CD4-positive, alpha-beta memory T cell (primary cell): ENCODE measurements at regions not wholly inside any gene's neighbourhood (a gene's known extent, or its start where the extent isn't known, plus 50 kb on each side); places are given as distances from the start of the nearest gene placed in this dataset.
A peak's percentile ranks its signal among the peaks of the same experiment; 100 is the strongest.

Experiments used
- CTCF ChIA-PET: fragments of 350-600 bp; sonication (Branson Sonifier 250); formaldehyde crosslinking; loops from one replicate; lab custom pipeline; 2021; ENCODE audit warnings: inconsistent platforms; ENCODE audit not compliant: partially characterized antibody; lab: Charles Lee
- POLR2A ChIA-PET: fragments of 350-600 bp; sonication (Branson Sonifier 250); formaldehyde crosslinking; loops from one replicate; lab custom pipeline; 2021; ENCODE audit not compliant: partially characterized antibody; lab: Charles Lee
- DNase-seq, 5 donors: peaks; one replicate each; pipeline versions ENCODE4 v3.0.0 to v3.0.0-alpha.2; 2020 to 2022; ENCODE audit warnings: mixed read lengths in 1 of 5
- H3K27ac ChIP-seq: one replicate; pipeline ENCODE4 v1.7.0; 2013; ENCODE audit warnings: low read depth, low read length
- H3K27me3 ChIP-seq: 2 replicates; pipeline ENCODE4 v1.7.0; 2013; ENCODE audit warnings: mild to moderate bottlenecking, low read length, moderate library complexity; ENCODE audit not compliant: insufficient read depth
- H3K36me3 ChIP-seq: 2 replicates; pipeline ENCODE4 v1.7.0; 2013; ENCODE audit warnings: mild to moderate bottlenecking, low read length, moderate library complexity; ENCODE audit not compliant: insufficient read depth
- H3K4me1 ChIP-seq: 2 replicates; pipeline ENCODE4 v1.7.0; 2013; ENCODE audit warnings: mild to moderate bottlenecking, low read length, moderate library complexity; ENCODE audit not compliant: insufficient read depth
- H3K4me3 ChIP-seq, 2 donors: one replicate each; pipeline ENCODE4 v1.7.0; 2013; ENCODE audit warnings: low read length in 2 of 2, mild to moderate bottlenecking in 1 of 2
- H3K9me3 ChIP-seq, 2 donors: one replicate each; pipeline ENCODE4 v1.7.0; 2013; ENCODE audit warnings: low read length in 2 of 2, control low read depth in 1 of 2; ENCODE audit not compliant: control insufficient read depth in 1 of 2
- H3K27ac Mint-ChIP-seq, 7 donors: one replicate each; pipeline ENCODE4 v1.8.0; 2020 to 2021; ENCODE audit warnings: mixed read lengths in 7 of 7, mild to moderate bottlenecking in 6 of 7, inconsistent platforms in 3 of 7, moderate library complexity in 3 of 7
- H3K27me3 Mint-ChIP-seq, 2 donors: one replicate each; pipeline ENCODE4 v1.8.0; 2020 to 2021; ENCODE audit warnings: mixed read lengths in 2 of 2
- H3K36me3 Mint-ChIP-seq, 2 donors: one replicate each; pipeline ENCODE4 v1.8.0; 2020 to 2021; ENCODE audit warnings: mixed read lengths in 2 of 2, inconsistent platforms in 1 of 2, mild to moderate bottlenecking in 1 of 2
- H3K4me1 Mint-ChIP-seq, 4 donors: one replicate each; pipeline ENCODE4 v1.8.0; 2020 to 2021; ENCODE audit warnings: mixed read lengths in 4 of 4, mild to moderate bottlenecking in 1 of 4
- H3K4me3 Mint-ChIP-seq, 8 donors: one replicate each; pipeline ENCODE4 v1.8.0; 2020 to 2021; ENCODE audit warnings: mixed read lengths in 8 of 8, mild to moderate bottlenecking in 7 of 8, moderate library complexity in 6 of 8, inconsistent platforms in 3 of 8
- H3K9me3 Mint-ChIP-seq, 8 donors: one replicate each; pipeline ENCODE4 v1.8.0; 2020 to 2021; ENCODE audit warnings: mixed read lengths in 8 of 8, mild to moderate bottlenecking in 5 of 8, inconsistent platforms in 3 of 8, moderate library complexity in 1 of 8
- intact Hi-C: fragments of 100-400 bp; cut with micrococcal nuclease; formaldehyde crosslinking; loops from one replicate; pipeline ENCODE4 v1.15.1; 2023

DNA sequence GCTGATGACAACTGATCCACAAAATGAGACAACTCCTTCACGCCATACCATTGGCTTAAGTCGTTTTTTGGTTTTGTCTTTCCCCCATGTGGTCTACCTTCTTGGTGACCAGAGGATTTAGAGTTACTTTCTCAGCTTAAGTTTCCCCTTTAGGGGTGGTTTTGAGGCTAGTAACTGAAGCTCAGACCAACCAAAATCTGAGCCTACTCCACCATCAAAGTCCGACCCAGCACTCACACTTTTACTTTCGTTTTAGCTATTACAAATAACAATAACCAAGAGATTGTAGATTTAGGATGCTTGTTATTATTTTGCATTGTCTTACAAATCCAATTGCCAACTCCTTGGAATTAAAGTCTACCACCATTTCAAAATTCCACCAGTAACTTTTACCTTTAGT is 130.6 kb upstream of the MDM1 start:
- H3K4me3 Mint-ChIP-seq, result peak overlapping the region; percentile 81 to 93 (median 86)
- Histone ChIP-seq H3K4me3 (peak overlapping the region; percentile 30 to 42), H3K27me3 (no peaks in the 10 kb centered on the region), H3K4me1 (peaks cover 9% of the 10 kb centered on the region), H3K9me3 (no peaks in the 10 kb centered on the region), H3K27ac (peak overlapping the region; percentile 34), H3K36me3 (no peaks in the 10 kb centered on the region)
- intact Hi-C loops, result loop anchor here (5.0 kb wide), 1 partner anchor 149 kb away; the partner anchor contains the start of gene RAP1B
- no peaks in the 10 kb centered on the region for H3K9me3 Mint-ChIP-seq
- DNase-seq, result peak in 3 of 5 donors; percentile 23 to 28 (median 23)
- POLR2A ChIA-PET, result interaction anchor here (0.6 to 1.8 kb wide), 11 partner anchors 8 to 150 kb away, joined by 3 to 8 read pairs (median 4); partner anchors contain the start of gene RAP1B
- CTCF ChIA-PET, result interaction anchor here (0.7 to 1.3 kb wide), 4 partner anchors 11 to 331 kb away, joined by 3 to 4 read pairs (median 3); no protein-coding TSS in a partner anchor
- H3K27me3 Mint-ChIP-seq, result no peaks in the 10 kb centered on the region
- H3K36me3 Mint-ChIP-seq, result peaks cover 0 to 2% of the 10 kb centered on the region in 2 donors
- H3K4me1 Mint-ChIP-seq, result peaks cover 10 to 28% (median 14%) of the 10 kb centered on the region in 4 donors
- peak overlapping the region; percentile 70 to 95 (median 93) for H3K27ac Mint-ChIP-seq

DNA sequence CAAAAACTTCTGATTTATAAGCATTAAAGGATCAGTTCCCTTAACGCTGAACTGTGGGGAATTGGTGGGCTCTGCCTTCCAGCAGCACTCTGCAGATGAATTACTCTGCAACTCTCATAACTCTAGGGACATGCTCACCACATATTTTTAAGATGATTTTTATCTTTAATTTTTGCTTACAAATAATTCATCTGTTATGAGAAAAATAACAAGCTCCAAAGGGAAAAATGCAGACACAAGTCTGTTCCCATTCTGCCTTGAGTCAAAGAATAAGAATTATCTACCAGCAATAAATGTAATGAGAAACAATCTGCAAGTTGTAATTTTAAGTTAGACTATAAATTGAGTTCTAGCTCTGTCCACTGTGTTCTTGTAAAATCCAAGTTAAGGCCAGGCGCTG is 133.1 kb upstream of the MDM1 start:
- Mint-ChIP-seq H3K9me3 (no peaks in the 10 kb centered on the region), H3K36me3 (peaks cover 0 to 2% of the 10 kb centered on the region in 2 donors), H3K4me3 (no peak overlapping the region), H3K4me1 (peaks cover 5 to 24% (median 7%) of the 10 kb centered on the region in 4 donors), H3K27ac (no peak overlapping the region), H3K27me3 (no peaks in the 10 kb centered on the region)
- Histone ChIP-seq H3K36me3 (no peaks in the 10 kb centered on the region), H3K4me3 (no peak overlapping the region), H3K9me3 (no peaks in the 10 kb centered on the region), H3K27ac (no peak overlapping the region), H3K4me1 (peaks cover 9% of the 10 kb centered on the region), H3K27me3 (no peaks in the 10 kb centered on the region)
- ChIA-PET POLR2A (interaction anchor here (0.9 kb wide), 1 partner anchor 13 kb away, joined by 3 read pairs; no protein-coding TSS in a partner anchor), CTCF (interaction anchor here (0.7 kb wide), 1 partner anchor 10 kb away, joined by 3 read pairs; no protein-coding TSS in a partner anchor)
- intact Hi-C loops, result no loop called here
- no peak for DNase-seq

DNA sequence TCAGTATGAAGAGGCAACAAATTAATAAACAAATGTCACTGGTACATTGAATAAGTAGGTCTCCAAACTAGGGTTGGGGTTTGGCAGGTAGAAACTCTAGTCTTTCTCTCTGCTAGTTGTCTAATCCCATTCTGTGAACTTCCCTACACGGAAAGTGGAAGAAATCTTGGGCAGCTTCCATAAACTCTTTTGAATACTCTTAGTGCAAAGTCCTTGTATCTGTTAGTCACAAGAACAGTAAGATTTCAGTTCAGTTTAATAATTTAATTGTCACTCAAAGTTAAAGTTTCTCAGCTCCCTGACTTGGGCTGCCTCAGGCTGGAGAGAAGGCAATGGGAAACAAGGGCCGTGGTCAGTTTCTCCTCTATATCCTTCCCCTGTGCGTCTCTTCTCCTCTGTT is 135.4 kb upstream of the MDM1 start:
- no peak overlapping the region for H3K4me3 ChIP-seq
- no peaks in the 10 kb centered on the region for H3K9me3 ChIP-seq
- peaks cover 0 to 2% of the 10 kb centered on the region in 2 donors for H3K36me3 Mint-ChIP-seq
- H3K36me3 ChIP-seq, result no peaks in the 10 kb centered on the region
- intact Hi-C loops, result no loop called here
- no peaks in the 10 kb centered on the region for H3K9me3 Mint-ChIP-seq
- H3K4me1 Mint-ChIP-seq, result peaks cover 5 to 17% (median 6%) of the 10 kb centered on the region in 4 donors
- no peak overlapping the region for H3K27ac ChIP-seq
- H3K27ac Mint-ChIP-seq, result no peak overlapping the region
- DNase-seq, result no peak
- H3K4me1 ChIP-seq, result peaks cover 5% of the 10 kb centered on the region
- no peaks in the 10 kb centered on the region for H3K27me3 Mint-ChIP-seq
- ChIA-PET POLR2A (interaction anchor here (0.5 to 1.2 kb wide), 2 partner anchors 14 to 102 kb away, joined by 3 to 4 read pairs; no protein-coding TSS in a partner anchor), CTCF (no interaction called here)
- H3K4me3 Mint-ChIP-seq, result no peak overlapping the region
- H3K27me3 ChIP-seq, result no peaks in the 10 kb centered on the region

GRCh38 chr12:68468036-68468435 is 135.9 kb upstream of the MDM1 start:
- intact Hi-C loops, result no loop called here
- no peaks in the 10 kb centered on the region for H3K27me3 Mint-ChIP-seq
- Histone ChIP-seq H3K36me3 (no peaks in the 10 kb centered on the region), H3K4me3 (no peak overlapping the region), H3K27me3 (no peaks in the 10 kb centered on the region), H3K27ac (no peak overlapping the region), H3K4me1 (no peaks in the 10 kb centered on the region), H3K9me3 (no peaks in the 10 kb centered on the region)
- H3K4me3 Mint-ChIP-seq, result no peak overlapping the region
- H3K9me3 Mint-ChIP-seq, result no peaks in the 10 kb centered on the region
- no peaks in the 10 kb centered on the region for H3K36me3 Mint-ChIP-seq
- DNase-seq, result no peak
- no peak overlapping the region for H3K27ac Mint-ChIP-seq
- ChIA-PET POLR2A (interaction anchor here (0.5 to 1.2 kb wide), 2 partner anchors 14 to 103 kb away, joined by 3 to 4 read pairs; no protein-coding TSS in a partner anchor), CTCF (no interaction called here)
- H3K4me1 Mint-ChIP-seq, result peaks cover 0 to 12% (median 1%) of the 10 kb centered on the region in 4 donors

GRCh38 chr12:68469113-68469512 is 137.0 kb upstream of the MDM1 start:
- intact Hi-C loops, result no loop called here
- Histone ChIP-seq H3K4me1 (no peaks in the 10 kb centered on the region), H3K27ac (no peak overlapping the region), H3K4me3 (no peak overlapping the region), H3K27me3 (no peaks in the 10 kb centered on the region), H3K36me3 (no peaks in the 10 kb centered on the region), H3K9me3 (no peaks in the 10 kb centered on the region)
- H3K27ac Mint-ChIP-seq, result no peak overlapping the region
- no peaks in the 10 kb centered on the region for H3K36me3 Mint-ChIP-seq
- H3K4me1 Mint-ChIP-seq, result peaks cover 0 to 4% (median 1%) of the 10 kb centered on the region in 4 donors
- H3K27me3 Mint-ChIP-seq, result no peaks in the 10 kb centered on the region
- H3K4me3 Mint-ChIP-seq, result no peak overlapping the region
- ChIA-PET POLR2A (no interaction called here), CTCF (no interaction called here)
- no peaks in the 10 kb centered on the region for H3K9me3 Mint-ChIP-seq
- no peak for DNase-seq

GRCh38 chr12:68470664-68471328 is 138.6 kb upstream of the MDM1 start:
- H3K27ac Mint-ChIP-seq, result no peak overlapping the region
- intact Hi-C loops, result no loop called here

GRCh38 chr12:68474467-68475204 is 136.1 kb upstream of the RAP1B start:
- H3K9me3 ChIP-seq, result no peaks in the 10 kb centered on the region
- peaks cover 2 to 12% (median 5%) of the 10 kb centered on the region in 4 donors for H3K4me1 Mint-ChIP-seq
- H3K27me3 ChIP-seq, result no peaks in the 10 kb centered on the region
- no peak overlapping the region for H3K27ac ChIP-seq
- H3K4me1 ChIP-seq, result no peaks in the 10 kb centered on the region
- no peak overlapping the region for H3K4me3 ChIP-seq
- intact Hi-C loops, result no loop called here
- no peaks in the 10 kb centered on the region for H3K27me3 Mint-ChIP-seq
- POLR2A ChIA-PET, result interaction anchor here (1.0 kb wide), 1 partner anchor 9 kb away, joined by 3 read pairs; no protein-coding TSS in a partner anchor
- CTCF ChIA-PET, result interaction anchor here (1.4 kb wide), 1 partner anchor 10 kb away, joined by 3 read pairs; no protein-coding TSS in a partner anchor
- no peak overlapping the region for H3K27ac Mint-ChIP-seq
- no peaks in the 10 kb centered on the region for H3K36me3 ChIP-seq
- no peak for DNase-seq
- no peak overlapping the region for H3K4me3 Mint-ChIP-seq
- H3K36me3 Mint-ChIP-seq, result no peaks in the 10 kb centered on the region
- H3K9me3 Mint-ChIP-seq, result no peaks in the 10 kb centered on the region

More at GRCh38 chr12:68470664-68471328, 138.6 kb upstream of the MDM1 start:
- H3K4me1 ChIP-seq, result no peaks in the 10 kb centered on the region
- no peaks in the 10 kb centered on the region for H3K27me3 ChIP-seq
- H3K4me1 Mint-ChIP-seq, result peaks cover 2 to 6% (median 4%) of the 10 kb centered on the region in 4 donors
- POLR2A ChIA-PET, result no interaction called here
- H3K4me3 Mint-ChIP-seq, result no peak overlapping the region
- H3K27ac ChIP-seq, result no peak overlapping the region
- no peaks in the 10 kb centered on the region for H3K27me3 Mint-ChIP-seq
- no peaks in the 10 kb centered on the region for H3K36me3 Mint-ChIP-seq
- no peaks in the 10 kb centered on the region for H3K9me3 ChIP-seq
- DNase-seq, result no peak
- no peaks in the 10 kb centered on the region for H3K36me3 ChIP-seq
- no peaks in the 10 kb centered on the region for H3K9me3 Mint-ChIP-seq
- CTCF ChIA-PET, result no interaction called here
- no peak overlapping the region for H3K4me3 ChIP-seq
